RCC 7860 (cell line): ENCODE measurements at regions not wholly inside any gene's neighbourhood (a gene's known extent, or its start where the extent isn't known, plus 50 kb on each side); places are given as distances from the start of the nearest gene placed in this dataset.

Source experiments
- DNase-seq: peaks from one replicate; pipeline ENCODE4 v3.0.0-alpha.2; 2015; ENCODE audit warnings: low spot score
- FAIRE-seq: peaks from 2 replicates; lab custom pipeline; 2012; peaks lifted over from hg19 to GRCh38; lab: Jason Lieb, UNC

DNA sequence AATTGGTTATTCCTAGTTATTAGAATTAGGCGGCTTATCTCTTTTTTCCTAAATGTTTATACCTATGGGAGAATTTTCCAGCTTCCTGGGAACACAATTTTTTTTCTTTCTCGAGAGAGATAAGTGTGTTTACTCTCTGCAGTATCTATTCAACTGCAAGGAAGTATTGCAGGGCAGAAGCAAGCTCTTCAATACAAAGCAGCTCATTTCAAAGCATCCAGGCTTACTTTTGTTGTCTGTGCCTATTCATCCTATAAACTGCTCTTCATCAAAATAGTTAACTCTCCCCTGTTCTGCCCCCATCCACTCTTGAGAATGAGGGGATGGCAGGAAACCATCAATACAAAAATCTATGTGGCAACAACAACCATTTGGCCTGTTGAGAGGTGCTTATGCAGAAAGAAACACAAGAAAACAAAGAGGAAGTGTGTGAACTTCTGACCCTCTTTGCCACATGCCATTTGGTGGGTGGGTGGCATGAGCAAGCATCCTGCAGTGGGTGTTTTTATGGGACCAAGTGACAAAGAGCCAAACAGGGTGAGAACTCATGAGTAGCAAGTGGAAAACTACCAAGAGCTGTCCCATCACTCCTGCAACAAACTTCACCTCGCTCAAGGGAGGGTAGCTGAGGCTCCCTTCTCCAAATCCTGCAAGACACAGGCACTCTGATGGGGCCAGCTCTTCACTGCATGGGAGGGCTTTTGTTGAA lies 50.6 kb upstream of the MRPS6 start:
- FAIRE-seq (no peak), DNase-seq (no peak)

DNA sequence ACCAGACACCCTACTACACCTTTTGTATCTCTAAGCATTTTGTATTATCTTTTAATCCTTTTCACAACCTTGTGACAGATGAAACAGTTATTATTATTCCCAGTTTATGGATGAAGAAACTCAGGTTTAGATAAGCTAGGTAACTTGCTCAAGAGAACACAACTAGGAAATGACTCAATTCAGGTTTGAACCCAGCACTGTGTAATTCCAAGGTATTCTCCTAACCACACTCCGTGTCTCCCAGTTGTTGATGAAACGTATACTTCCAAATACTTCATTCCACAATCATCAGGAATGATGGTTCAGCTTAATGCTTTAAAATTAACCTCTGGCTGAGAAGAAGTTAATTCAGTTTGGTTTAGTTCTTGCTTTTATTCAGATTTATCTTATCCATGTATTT lies 51.7 kb upstream of the MRPS6 start:
- no peak for DNase-seq
- FAIRE-seq, result no peak

DNA sequence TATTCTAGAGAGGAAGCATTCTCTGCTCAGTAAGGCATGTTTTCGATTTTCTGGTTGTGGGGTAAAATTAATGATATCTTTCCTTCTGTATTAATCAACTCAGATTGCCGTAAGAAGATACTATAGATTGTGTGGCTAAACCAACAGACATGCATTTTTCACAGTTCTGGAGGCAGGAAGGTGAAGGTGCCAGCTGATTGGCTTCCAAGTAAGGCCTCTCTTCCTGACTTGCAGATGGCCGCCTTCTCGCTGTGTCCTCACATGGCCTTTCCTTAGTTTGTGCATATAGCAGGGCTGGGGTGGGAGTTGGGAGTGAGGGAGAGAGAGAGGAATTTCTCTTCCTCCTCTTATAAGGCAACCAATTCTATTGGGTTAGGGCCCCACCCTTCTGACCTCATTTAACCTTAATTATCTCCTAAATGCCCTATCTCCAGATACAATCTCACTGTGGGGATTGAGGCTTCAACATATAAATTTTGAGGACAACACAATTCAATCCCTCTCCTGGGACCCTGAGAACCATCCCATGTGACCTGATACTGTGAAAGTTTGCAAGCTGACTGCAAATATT lies 52.3 kb upstream of the MRPS6 start:
- FAIRE-seq (no peak), DNase-seq (no peak)

DNA sequence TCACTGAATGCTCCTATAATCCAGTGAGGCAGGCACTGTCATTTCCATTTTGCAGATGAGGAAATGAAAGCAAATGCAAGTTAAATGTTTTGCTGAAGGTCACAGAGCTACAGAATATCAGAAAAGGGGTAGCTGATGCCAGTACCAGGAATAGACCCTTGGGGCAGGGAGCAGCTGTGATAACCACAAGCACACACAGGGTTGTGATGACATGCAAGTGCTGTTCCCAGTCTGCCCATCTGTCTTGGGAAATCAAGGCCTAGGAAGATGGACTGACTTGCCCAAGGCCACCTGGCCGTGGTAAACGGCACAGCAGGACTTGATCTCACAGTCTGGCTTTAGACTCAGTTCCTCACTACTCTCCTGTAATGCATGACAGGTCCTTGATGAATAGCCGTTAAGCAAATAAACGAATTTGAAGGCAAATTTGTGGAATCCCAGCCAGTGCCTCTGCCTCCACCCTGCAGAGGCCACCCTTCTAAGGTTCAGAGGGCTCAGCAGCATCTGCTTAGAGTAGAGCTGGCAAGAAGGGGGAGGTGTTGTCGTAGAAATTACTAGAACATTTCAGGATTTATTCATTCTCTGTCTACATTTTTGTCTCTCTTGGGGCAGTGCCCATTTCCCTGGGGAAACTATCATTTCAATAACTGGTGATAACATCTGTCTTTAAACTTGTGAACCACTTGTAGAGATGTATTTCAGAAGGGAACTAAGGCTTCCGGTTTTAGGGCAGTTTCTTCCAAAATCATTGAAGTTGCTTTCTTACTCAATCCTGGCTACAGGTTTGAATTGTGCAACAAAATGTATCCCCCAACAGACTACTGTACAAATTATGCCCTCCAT lies 53.2 kb upstream of the MRPS6 start:
- no peak for DNase-seq
- FAIRE-seq, result no peak

DNA sequence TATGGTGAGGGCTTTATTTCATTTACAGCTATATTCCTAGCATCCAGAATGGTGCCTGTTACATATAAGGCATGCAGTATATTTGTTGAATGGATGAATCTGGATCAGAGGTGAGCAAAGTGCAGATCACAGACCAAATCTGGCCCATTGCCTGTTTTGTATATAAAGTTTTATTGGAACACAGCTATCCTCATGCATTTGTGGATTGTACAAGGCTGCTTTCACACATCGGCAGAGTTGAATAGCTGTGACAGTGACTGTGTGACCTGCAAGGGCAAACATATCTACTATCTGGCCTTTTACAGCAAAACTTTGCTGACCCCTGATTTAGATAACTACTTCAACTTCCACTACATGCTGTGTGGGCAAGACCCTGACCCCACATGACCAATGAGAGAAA lies 54.0 kb upstream of the MRPS6 start:
- FAIRE-seq (no peak), DNase-seq (no peak)

DNA sequence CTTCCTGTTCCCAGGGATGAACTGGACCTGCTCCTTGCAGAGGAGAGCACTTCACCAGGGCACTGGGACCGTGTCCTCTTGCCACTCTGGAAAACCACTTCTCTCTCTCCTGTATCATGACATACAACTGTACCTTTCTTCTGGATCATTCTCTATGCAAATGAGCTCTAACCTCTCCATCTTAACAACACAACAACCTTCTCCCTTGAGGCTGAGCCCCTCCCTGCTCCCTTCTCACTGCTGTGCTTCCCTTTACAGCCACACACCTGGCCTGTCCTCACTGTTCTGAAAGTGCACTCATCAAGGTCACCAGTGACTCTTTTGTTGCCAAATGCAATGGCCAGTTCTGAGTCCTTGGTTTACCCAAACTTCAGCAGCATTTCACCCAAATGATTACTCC lies 54.5 kb upstream of the MRPS6 start:
- no peak for DNase-seq
- no peak for FAIRE-seq

DNA sequence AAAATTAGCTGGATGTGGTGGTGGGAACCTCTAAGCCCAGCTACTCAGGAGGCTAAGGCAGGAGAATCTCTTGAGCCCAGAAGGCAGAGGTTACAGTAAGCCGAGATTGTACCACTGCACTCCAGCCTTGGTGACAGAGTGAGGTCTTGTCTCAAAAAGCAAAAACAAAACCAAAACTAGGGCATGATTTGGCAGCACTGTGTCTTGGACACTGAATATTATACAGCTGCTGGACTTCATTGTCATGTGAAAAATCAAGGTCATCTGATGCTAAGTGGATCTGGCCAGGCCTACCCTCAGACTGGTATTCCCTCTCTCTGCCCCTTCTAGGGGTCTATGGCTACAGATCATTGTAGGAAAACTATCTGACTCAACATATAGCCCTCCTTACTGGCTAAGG lies 55.2 kb upstream of the MRPS6 start:
- no peak for FAIRE-seq

DNA sequence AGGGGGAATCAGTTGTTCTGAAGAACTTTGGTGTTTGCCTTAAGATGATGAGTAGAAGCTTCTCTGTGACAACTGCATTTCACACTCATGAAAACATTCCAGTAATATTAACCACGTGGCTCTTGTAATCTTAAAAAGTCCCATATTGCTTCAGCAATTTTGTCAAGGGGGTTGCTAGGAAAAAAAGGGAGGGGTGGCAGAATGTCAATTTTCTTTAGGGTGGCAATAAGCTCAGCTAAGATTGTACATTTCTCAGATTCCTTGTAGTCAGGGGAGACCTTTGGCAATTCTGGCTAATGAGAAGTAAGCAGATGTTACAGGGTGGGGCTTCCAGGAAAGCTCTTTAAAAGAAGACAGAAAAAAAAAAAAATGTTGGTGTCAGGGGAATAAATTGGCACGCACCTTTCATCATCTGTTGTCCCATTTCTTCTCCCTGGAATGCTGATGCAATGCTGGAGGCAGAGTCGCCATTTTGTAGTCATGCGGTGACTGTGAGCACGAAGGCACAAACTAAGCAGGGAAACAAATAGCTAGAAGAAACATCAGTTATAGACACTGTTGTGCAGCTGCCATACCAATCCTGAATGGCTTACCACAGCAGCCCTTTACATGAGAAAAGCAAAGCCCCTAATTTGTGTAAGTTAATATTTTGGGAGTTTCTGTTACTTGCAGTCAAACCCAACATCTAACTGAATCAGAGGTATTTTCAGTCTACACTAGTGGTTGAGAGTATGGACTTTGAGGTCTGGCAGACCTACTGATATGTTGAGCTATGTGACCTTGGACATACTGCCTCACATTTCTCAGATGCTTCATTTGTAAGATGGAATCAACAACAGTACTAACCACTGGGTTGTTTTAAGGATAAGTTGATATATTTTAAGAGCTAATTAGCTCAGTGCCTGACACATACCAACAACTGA lies 56.1 kb upstream of the MRPS6 start:
- FAIRE-seq (no peak), DNase-seq (no peak)

More for the DNA sequence above, 55.2 kb upstream of the MRPS6 start:
- no peak for DNase-seq

DNA sequence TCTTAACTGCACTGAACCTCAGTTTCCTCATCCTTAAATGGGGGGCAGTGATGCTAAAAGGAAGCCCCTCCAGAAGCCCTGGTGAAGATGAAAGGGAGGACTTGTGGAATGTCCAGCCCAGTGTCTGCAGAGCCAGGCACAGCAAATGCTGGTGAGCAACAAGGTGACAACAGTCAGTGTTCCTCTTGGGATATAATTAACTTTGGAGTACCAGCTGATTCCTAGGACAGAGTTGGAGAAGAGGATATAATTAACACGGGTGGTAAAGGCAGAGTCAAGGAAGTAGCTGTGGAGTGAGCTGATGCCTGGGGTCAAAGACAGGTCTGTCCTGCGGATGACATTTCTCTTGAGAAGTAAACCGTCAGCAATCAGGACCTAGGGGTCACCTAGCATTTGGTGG lies 60.7 kb upstream of the MRPS6 start:
- no peak for FAIRE-seq
- DNase-seq, result no peak

DNA sequence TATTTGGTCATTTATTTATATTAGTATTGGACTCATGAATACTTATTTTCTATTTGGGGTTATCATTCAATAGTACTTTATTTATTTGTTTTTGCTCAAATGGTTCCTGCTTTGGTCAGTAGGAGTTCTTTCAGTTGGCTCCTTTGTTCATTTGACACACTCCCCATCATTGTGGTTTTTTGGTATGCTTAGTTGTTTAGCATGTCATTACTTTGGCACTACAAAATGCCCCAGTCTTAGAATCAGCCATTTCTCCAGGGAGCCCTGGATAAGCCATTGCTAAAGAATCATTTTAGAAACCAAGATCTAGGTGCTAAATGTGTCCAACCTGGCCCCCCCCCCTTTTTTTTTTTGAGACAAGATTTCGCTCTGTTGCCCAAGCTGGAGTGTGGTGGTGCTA lies 61.7 kb upstream of the MRPS6 start:
- no peak for DNase-seq
- no peak for FAIRE-seq

DNA sequence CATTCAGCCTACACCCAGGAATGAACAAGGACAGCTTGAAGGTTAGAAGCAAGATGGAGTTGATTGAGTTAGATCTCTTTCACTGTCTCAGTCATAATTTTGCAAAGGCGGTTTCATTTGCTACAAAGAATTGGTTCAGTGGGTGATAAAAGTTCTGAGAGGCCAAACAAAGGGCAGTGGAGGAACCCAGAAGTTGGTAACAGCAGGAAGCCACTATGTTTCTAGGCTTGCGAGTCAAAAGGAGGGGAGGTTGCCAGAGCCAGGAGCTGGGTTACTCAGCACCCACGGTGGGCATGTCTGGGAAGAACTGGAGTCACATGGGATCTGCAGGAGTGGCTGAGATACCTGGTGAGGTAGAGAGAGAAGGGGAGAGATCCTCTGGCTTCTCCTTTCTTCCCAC lies 64.2 kb upstream of the MRPS6 start:
- no peak for FAIRE-seq

DNA sequence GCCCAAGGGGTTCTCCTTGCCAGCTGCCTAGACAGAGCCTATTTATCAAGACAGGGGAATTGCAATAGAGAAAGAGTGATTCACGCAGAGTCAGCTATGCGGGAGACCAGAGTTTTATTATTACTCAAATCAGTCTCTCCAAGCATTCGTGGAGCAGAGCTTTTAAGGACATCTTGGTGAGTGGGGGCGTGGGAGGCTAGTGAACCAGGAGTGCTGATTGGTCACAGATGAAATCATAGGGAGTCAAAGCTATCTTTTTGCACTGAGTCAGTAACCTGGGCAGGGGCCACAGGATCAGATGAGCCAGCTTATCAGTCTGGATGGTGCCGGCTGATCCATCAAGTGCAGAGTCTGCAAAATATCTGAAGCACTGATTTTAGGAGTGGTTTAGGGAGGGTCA lies 64.8 kb upstream of the MRPS6 start:
- DNase-seq, result no peak
- FAIRE-seq, result no peak

More for the DNA sequence above, 64.2 kb upstream of the MRPS6 start:
- no peak for DNase-seq

DNA sequence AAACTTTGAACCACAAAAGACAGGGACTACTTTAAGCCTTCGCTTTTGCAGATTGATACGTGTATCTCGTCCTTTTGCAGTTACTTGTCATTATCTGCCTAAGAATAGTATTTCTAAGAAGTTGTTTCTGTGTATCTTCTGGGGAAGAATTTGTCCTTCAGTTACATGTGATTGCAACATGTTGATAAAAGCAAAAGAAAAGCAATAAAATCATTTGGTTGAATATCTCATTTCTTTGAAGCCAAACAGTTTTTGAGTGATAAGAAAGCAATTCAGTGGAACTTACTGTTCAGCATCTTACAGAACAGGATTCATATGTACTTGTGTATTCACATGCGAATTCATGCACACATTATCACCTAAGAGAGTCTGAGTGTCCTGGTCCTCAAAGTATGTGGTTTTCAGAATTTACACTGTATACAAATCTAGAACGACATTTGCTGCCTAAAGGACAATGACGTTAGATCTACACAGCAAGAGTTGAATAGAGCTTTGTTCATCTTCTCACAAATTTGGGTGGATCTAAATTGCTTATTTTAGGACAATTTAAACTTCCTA lies 66.7 kb upstream of the MRPS6 start:
- FAIRE-seq, result no peak
- no peak for DNase-seq

DNA sequence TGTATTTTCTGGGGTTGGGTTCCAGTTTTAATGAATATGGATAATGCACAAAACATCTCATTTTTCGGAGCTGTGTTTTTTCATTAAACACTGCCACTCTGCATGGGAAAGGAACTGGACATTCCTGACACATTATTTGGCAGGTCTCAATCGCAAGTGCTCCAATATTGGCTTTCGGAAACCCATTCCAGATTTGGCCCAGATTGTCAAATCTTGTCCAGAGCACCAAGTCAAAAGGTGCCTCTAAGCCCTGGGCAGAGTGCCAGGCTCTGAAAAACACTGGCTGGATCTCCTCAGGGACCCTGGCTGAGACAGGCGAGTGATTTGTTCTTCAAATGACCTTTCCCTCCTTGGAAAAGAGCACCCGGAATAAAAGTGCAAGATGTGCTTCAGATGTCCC lies 68.4 kb upstream of the MRPS6 start:
- DNase-seq (no peak), FAIRE-seq (no peak)

DNA sequence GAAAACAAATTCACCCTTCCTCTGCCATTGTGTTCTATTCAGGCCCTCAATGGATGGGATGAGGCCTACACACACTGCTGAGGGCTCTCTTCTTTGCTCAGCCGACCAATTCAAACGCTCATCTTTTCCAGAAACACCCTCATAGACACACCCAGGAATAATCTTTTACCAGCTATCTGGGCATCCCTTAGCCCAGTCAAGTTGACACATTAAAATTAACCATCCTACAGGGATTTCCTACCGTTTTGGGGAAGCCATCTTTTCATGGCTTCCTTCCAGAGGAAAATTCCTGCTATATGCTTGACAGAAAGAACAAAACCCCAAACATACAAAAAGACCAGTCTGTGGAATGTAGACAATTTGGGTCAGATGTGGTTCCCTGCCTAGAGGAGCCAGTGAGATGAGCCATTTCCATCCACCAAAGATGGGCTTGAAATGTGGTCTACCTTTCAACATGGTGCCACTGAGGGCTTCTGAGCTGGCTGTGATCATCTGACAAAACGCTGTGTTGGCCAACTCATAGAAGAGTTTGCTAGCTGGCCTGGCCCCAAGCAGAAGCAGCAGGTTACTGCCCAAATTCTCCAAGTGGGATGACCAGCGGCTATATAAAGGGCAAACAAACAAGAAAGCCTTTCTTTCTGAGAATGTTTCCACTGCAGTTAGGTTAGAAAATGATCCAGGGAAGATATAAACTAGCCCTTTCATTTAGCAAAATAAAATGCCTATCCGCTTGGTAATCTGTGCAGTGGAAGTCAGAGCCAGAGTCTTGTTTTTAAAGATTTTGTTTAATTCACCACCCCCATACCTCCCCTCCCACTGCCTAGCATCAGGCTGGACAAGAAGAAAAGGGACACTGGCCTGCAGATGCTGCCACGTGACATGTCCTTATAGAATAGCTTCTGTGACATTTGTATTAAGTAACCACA lies 69.1 kb upstream of the MRPS6 start:
- DNase-seq (no peak), FAIRE-seq (no peak)

DNA sequence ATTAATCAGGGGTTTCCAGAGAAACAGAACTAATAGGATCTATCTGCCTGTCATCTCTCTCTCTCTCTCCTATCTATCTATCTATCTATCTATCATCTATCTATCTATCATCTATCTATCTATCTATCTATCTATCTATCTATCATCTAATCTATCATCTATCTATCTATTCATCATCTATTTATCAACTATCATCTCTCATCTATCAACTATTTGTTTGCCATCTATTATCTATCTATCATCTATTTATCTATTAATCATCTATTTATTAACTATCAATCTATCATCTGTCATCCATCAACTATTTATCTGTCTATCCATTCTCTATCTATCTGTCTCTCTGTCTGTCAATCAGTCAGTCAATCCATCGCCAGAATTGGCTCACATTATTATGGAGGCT lies 70.0 kb upstream of the MRPS6 start:
- no peak for DNase-seq
- FAIRE-seq, result no peak

DNA sequence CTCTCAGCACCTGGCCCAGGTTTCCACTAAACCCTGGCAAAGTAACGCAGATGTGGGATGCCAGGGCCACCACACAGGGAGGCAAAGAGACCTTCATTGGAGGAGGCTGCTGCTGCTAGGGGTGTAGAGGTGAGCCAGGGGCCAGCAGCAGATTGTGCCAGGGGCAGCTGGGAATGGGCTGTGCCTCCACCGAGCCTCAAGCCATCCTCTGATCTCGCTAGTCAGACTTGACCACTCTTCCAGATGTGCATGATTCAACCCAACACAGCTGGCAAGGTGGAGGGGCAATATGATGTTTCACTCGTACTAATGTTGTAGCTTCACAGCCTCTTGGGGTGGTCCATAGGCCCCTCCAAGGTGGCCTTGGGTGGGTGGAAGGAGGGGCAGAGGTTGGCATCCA lies 73.0 kb upstream of the MRPS6 start:
- FAIRE-seq (no peak), DNase-seq (no peak)

DNA sequence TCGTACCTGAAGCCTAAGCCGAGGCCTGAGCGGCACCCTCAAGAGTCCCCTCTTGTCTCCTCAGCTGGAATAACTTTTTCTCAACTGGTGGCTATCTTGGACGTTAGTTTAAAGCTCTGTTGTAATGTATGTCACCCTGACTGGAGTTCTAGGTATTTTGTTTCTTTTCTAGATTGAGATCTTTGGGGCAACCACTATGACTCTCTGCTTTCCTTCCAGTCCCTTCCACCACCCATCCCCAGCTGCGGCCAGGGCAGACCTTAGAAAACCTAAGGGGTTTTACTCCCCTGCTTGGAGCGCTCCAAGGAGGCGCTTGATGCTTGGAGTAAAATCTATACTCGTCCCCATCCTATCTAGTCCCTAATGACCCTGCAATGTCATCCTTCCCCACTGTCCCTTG lies 74.6 kb upstream of the MRPS6 start:
- DNase-seq (no peak), FAIRE-seq (no peak)

DNA sequence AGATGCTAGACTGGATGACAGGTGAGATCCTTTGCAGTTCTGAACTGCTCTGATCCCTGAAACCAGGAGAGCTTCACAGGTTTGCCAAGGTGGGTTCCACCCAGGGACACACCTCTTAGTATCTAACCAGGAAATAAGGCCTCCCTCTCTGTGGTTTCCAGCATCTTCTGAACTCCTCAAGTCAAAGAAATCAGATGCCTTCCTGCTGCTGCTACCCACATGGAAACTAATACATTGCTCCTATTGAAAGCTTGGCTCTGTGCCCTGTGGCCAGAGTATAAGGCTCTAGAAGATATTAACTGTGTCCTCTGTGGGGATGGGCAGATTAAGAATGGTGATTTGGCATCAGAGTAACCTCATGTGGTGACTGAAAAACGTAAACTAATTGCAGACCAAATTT lies 75.0 kb upstream of the MRPS6 start:
- no peak for DNase-seq
- no peak for FAIRE-seq

DNA sequence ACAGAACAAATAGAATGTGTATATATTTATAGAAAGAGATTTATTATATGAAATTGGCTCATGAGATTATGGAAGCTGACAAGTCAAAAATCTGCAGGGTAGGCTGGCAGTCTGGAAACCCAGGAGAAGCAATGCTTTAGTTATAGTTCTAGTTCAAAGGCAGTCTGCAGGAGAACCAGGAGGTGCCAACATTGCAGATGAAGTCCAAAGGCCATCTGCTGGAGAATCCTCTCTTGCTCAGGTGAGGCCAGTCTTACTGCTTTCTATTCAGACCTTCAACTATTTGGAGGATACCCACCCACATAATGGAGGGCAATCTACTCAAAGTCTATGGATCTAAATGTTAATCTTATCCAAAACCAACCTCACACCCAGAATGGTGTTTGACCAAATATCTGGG lies 75.9 kb upstream of the MRPS6 start:
- DNase-seq (no peak), FAIRE-seq (no peak)
